CD4-positive, alpha-beta T cell (primary cell): ENCODE measurements at regions not wholly inside any gene's neighbourhood (a gene's known extent, or its start where the extent isn't known, plus 50 kb on each side); places are given as distances from the start of the nearest gene placed in this dataset.

Experiments used
- ATAC-seq: fragments of 200-7000 bp; cut with Tn5 transposase; one replicate; pipeline ENCODE4 v1.10.0; 2022; ENCODE audit warnings: mild to moderate bottlenecking; ENCODE audit not compliant: poor library complexity
- CTCF ChIA-PET: fragments of 350-600 bp; sonication (Branson Sonifier 250); formaldehyde crosslinking; loops from one replicate; lab custom pipeline; 2021; ENCODE audit warnings: antibody characterized with exemption, inconsistent platforms; lab: Charles Lee
- POLR2A ChIA-PET: fragments of 350-600 bp; sonication (Branson Sonifier 250); formaldehyde crosslinking; loops from one replicate; lab custom pipeline; 2021; ENCODE audit warnings: antibody characterized with exemption, inconsistent platforms; lab: Charles Lee
- DNase-seq, 14 experiments: peaks; one replicate each; pipeline ENCODE4 v3.0.0-alpha.2; 2013 to 2020; ENCODE audit warnings: mixed read lengths in 2 of 14
- H3K27ac ChIP-seq, 2 donors: one replicate each; pipeline versions ENCODE4 v1.5.1 to v1.7.0; 2013; ENCODE audit warnings: low read length in 2 of 2, low read depth in 1 of 2, mild to moderate bottlenecking in 1 of 2
- H3K27me3 ChIP-seq, 2 experiments: 1 replicate in 1 of 2; 2 replicates in 1 of 2; pipeline versions ENCODE4 v1.6.1 to v1.7.0; 2013; ENCODE audit warnings: low read length in 2 of 2, control low read depth in 1 of 2, mild to moderate bottlenecking in 1 of 2, moderate library complexity in 1 of 2; ENCODE audit not compliant: insufficient read depth in 2 of 2, control insufficient read depth in 1 of 2
- H3K36me3 ChIP-seq: one replicate; pipeline ENCODE4 v1.6.1; 2013; ENCODE audit warnings: low read length, control low read depth; ENCODE audit not compliant: insufficient read depth
- H3K4me1 ChIP-seq: one replicate; pipeline ENCODE4 v1.6.1; 2013; ENCODE audit warnings: low read length, control low read depth; ENCODE audit not compliant: insufficient read depth
- H3K4me3 ChIP-seq: one replicate; pipeline ENCODE4 v1.5.1; 2013; ENCODE audit warnings: mild to moderate bottlenecking, low read length, moderate library complexity
- H3K9me3 ChIP-seq, 2 experiments: 1 replicate in 1 of 2; 2 replicates in 1 of 2; pipeline versions ENCODE4 v1.6.1 to v1.7.0; 2013; ENCODE audit warnings: low read length in 2 of 2, mild to moderate bottlenecking in 2 of 2, control low read depth in 1 of 2, moderate library complexity in 1 of 2; ENCODE audit not compliant: control insufficient read depth in 1 of 2, insufficient read depth in 1 of 2
- H3K27ac Mint-ChIP-seq: one replicate; pipeline ENCODE4 v1.8.0; 2020; ENCODE audit warnings: mixed read lengths
- H3K27me3 Mint-ChIP-seq: one replicate; pipeline ENCODE4 v1.8.0; 2021; ENCODE audit warnings: mixed read lengths
- H3K36me3 Mint-ChIP-seq: one replicate; pipeline ENCODE4 v1.8.0; 2021; ENCODE audit warnings: low read depth, mixed read lengths
- H3K4me1 Mint-ChIP-seq: one replicate; pipeline ENCODE4 v1.8.0; 2021; ENCODE audit warnings: low read depth, mixed read lengths
- H3K4me3 Mint-ChIP-seq: one replicate; pipeline ENCODE4 v1.8.0; 2020; ENCODE audit warnings: mild to moderate bottlenecking, mixed read lengths
- H3K9me3 Mint-ChIP-seq: one replicate; pipeline ENCODE4 v1.8.0; 2020; ENCODE audit warnings: mixed read lengths
- intact Hi-C, 2 experiments: fragments of 100-400 bp; cut with DNase I in 1 of 2; cut with micrococcal nuclease in 1 of 2; formaldehyde crosslinking; loops; one replicate each; pipeline versions ENCODE4 v1.15.1 to v1.9.0; 2023 to 2025; cut with DNase I, micrococcal nuclease
- TF ChIP-seq, protein P1 (sequence below): fragments of 200-600 bp; IDR thresholded peaks from one replicate; pipeline ENCODE4 v1.8.0; 2022; ENCODE audit warnings: antibody characterized with exemption, mild to moderate bottlenecking

GRCh38 chr1:72535470-72535869 is 253.1 kb upstream of the NEGR1 start:
- ATAC-seq (no peak), DNase-seq (no peak)
- CTCF ChIA-PET = no interaction called here
- intact Hi-C loops = no loop called here
- POLR2A ChIA-PET = no interaction called here
- Histone ChIP-seq H3K4me3 (no peak overlapping the region), H3K36me3 (no peaks in the 10 kb centered on the region), H3K27ac (no peak overlapping the region), H3K9me3 (peaks cover 0 to 5% of the 10 kb centered on the region in 2 experiments), H3K4me1 (no peaks in the 10 kb centered on the region), H3K27me3 (no peaks in the 10 kb centered on the region)
- Mint-ChIP-seq H3K4me1 (no peaks in the 10 kb centered on the region), H3K4me3 (no peak overlapping the region), H3K27me3 (no peaks in the 10 kb centered on the region), H3K36me3 (no peaks in the 10 kb centered on the region), H3K9me3 (no peaks in the 10 kb centered on the region), H3K27ac (no peak overlapping the region)
- TF ChIP-seq, protein P1, sequence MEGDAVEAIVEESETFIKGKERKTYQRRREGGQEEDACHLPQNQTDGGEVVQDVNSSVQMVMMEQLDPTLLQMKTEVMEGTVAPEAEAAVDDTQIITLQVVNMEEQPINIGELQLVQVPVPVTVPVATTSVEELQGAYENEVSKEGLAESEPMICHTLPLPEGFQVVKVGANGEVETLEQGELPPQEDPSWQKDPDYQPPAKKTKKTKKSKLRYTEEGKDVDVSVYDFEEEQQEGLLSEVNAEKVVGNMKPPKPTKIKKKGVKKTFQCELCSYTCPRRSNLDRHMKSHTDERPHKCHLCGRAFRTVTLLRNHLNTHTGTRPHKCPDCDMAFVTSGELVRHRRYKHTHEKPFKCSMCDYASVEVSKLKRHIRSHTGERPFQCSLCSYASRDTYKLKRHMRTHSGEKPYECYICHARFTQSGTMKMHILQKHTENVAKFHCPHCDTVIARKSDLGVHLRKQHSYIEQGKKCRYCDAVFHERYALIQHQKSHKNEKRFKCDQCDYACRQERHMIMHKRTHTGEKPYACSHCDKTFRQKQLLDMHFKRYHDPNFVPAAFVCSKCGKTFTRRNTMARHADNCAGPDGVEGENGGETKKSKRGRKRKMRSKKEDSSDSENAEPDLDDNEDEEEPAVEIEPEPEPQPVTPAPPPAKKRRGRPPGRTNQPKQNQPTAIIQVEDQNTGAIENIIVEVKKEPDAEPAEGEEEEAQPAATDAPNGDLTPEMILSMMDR = no peak

- H3K36me3 Mint-ChIP-seq = no peaks in the 10 kb centered on the region
Measured at GRCh38 chr1:72530646-72531045, 248.3 kb upstream of the NEGR1 start.

DNA sequence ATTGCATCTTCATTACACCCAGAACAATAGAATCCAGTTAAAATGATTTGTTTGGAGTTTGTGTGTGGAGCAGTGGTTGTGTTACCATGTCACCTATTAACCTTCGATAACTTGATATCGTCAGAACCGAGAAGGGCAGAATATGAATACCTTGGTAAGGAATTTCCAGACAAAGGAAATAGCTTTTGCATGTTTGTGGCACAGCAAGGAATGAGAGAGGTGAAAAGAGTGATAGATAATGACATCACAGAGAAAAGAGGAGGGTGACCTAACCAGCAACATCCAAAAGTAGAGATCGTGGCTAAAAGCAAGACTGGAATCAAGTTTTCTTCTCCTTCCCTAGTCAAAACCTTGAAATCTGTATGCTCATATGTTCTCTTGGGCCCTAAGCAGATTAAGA is 244.6 kb upstream of the NEGR1 start:
- H3K27ac Mint-ChIP-seq = no peak overlapping the region
- TF ChIP-seq, protein P1 = no peak
- CTCF ChIA-PET = no interaction called here
- no peaks in the 10 kb centered on the region for H3K27me3 Mint-ChIP-seq
- no peaks in the 10 kb centered on the region for H3K27me3 ChIP-seq
- no peaks in the 10 kb centered on the region for H3K4me1 Mint-ChIP-seq
- intact Hi-C loops = no loop called here
- H3K36me3 Mint-ChIP-seq = no peaks in the 10 kb centered on the region
- H3K9me3 Mint-ChIP-seq = no peaks in the 10 kb centered on the region
- H3K36me3 ChIP-seq = no peaks in the 10 kb centered on the region
- POLR2A ChIA-PET = no interaction called here
- H3K4me3 Mint-ChIP-seq = no peak overlapping the region
- H3K9me3 ChIP-seq = no peaks in the 10 kb centered on the region
- no peak overlapping the region for H3K4me3 ChIP-seq
- H3K4me1 ChIP-seq = no peaks in the 10 kb centered on the region
- ATAC-seq (no peak), DNase-seq (no peak)
- no peak overlapping the region for H3K27ac ChIP-seq

More at GRCh38 chr1:72530646-72531045, 248.3 kb upstream of the NEGR1 start:
- ATAC-seq (no peak), DNase-seq (no peak)
- no peaks in the 10 kb centered on the region for H3K9me3 Mint-ChIP-seq
- intact Hi-C loops = no loop called here
- H3K27me3 Mint-ChIP-seq = no peaks in the 10 kb centered on the region
- Histone ChIP-seq H3K9me3 (no peaks in the 10 kb centered on the region), H3K4me1 (no peaks in the 10 kb centered on the region), H3K4me3 (no peak overlapping the region), H3K27ac (no peak overlapping the region), H3K27me3 (no peaks in the 10 kb centered on the region), H3K36me3 (no peaks in the 10 kb centered on the region)
- H3K4me3 Mint-ChIP-seq = no peak overlapping the region
- no peaks in the 10 kb centered on the region for H3K4me1 Mint-ChIP-seq
- H3K27ac Mint-ChIP-seq = no peak overlapping the region
- CTCF ChIA-PET = no interaction called here
- POLR2A ChIA-PET = no interaction called here
- TF ChIP-seq, protein P1 = no peak
